Breast epithelium (tissue), 3 donors: ENCODE measurements at regions not wholly inside any gene's neighbourhood (a gene's known extent, or its start where the extent isn't known, plus 50 kb on each side); places are given as distances from the start of the nearest gene placed in this dataset.

ENCODE experiments used
- CTCF ChIP-seq, 3 donors: fragments of 450-650 bp; IDR thresholded peaks; one replicate each; pipeline ENCODE4 v1.5.1; 2016 to 2017; ENCODE audit warnings: antibody characterized with exemption in 3 of 3, mild to moderate bottlenecking in 3 of 3, moderate library complexity in 3 of 3
- POLR2A ChIP-seq: fragments of 450-650 bp; IDR thresholded peaks from one replicate; pipeline ENCODE4 v1.6.1; 2016; ENCODE audit warnings: antibody characterized with exemption, mild to moderate bottlenecking, moderate library complexity
- POLR2AphosphoS5 ChIP-seq, 3 donors: sonication (generic); formaldehyde crosslinking; IDR thresholded peaks; one replicate each; pipeline ENCODE4 v1.6.1; 2017; ENCODE audit warnings: antibody characterized with exemption in 3 of 3

DNA sequence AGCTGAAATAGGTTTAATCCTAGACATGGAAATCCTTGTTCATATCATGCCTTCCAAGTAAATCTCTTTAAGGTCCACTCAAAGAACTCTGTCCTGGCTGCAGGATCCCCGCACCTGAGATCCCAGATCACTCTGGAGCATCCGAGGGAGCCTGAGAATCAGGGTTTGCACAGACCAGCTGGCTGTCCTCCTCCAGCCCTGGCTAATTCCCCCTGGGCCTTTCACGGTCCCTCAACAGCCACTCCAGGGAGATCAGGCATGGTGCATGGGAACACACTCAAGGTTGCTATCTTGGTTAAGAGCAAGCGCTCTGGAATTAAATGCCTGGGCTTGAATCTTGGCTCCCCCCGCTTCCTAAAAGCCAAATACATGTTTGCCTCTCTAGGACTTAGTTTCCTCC, 130.8 kb downstream of the IRS2 start:
- no peak for TF ChIP-seq CTCF (IDR thresholded peaks at IDR 0.05)
- no peak for TF ChIP-seq POLR2AphosphoS5 (IDR thresholded peaks at IDR 0.05)
- no peak for TF ChIP-seq POLR2A
